ENCODE measurements at regions not wholly inside any gene's neighbourhood (a gene's known extent, or its start where the extent isn't known, plus 50 kb on each side); places are given as distances from the start of the nearest gene placed in this dataset.

DNA sequence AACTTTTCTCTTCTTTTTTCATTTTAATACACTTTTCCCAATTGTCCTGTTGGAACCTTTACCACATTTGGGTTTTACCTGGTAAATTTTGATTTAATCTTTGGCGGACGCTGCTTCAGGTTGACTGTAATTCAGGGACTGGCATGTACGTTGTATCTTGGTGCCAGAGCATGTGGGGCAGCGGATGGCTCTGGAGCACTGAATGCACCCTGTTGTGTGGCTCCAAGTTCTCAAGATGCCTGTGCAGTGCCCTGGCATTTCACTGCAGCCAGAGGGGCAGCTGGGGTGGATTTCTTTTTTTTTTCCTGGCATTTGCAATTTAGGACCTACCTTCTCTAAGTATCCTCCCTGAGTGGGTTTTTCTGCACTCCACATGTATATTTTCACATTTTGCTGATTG lies 242.2 kb downstream of the BLID start:
- H3K4me3 Mint-ChIP-seq (ENCODE audit: unreplicated experiment), result no peak overlapping the region
- H3K9me3 Mint-ChIP-seq (ENCODE audit: unreplicated experiment), result no peaks in the 10 kb centered on the region
- DNase-seq, result no peak
- no peaks in the 10 kb centered on the region for H3K36me3 Mint-ChIP-seq (ENCODE audit: unreplicated experiment)
- H3K27ac Mint-ChIP-seq (ENCODE audit: unreplicated experiment), result no peak overlapping the region
- H3K27me3 Mint-ChIP-seq (ENCODE audit: unreplicated experiment), result no peaks in the 10 kb centered on the region
- peaks cover under 1% of the 10 kb centered on the region for H3K4me1 Mint-ChIP-seq (ENCODE audit: low read depth, unreplicated experiment)
- TF ChIP-seq, protein P1, sequence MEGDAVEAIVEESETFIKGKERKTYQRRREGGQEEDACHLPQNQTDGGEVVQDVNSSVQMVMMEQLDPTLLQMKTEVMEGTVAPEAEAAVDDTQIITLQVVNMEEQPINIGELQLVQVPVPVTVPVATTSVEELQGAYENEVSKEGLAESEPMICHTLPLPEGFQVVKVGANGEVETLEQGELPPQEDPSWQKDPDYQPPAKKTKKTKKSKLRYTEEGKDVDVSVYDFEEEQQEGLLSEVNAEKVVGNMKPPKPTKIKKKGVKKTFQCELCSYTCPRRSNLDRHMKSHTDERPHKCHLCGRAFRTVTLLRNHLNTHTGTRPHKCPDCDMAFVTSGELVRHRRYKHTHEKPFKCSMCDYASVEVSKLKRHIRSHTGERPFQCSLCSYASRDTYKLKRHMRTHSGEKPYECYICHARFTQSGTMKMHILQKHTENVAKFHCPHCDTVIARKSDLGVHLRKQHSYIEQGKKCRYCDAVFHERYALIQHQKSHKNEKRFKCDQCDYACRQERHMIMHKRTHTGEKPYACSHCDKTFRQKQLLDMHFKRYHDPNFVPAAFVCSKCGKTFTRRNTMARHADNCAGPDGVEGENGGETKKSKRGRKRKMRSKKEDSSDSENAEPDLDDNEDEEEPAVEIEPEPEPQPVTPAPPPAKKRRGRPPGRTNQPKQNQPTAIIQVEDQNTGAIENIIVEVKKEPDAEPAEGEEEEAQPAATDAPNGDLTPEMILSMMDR (IDR thresholded peaks at IDR 0.05; ENCODE audit: partially characterized antibody, unreplicated experiment), result no peak

- H3K4me1 Mint-ChIP-seq (ENCODE audit: low read depth, unreplicated experiment), result no peaks in the 10 kb centered on the region
- H3K36me3 Mint-ChIP-seq (ENCODE audit: unreplicated experiment), result no peaks in the 10 kb centered on the region
- H3K27ac Mint-ChIP-seq (ENCODE audit: unreplicated experiment), result no peak overlapping the region
- no peak overlapping the region for H3K4me3 Mint-ChIP-seq (ENCODE audit: unreplicated experiment)
- no peaks in the 10 kb centered on the region for H3K27me3 Mint-ChIP-seq (ENCODE audit: unreplicated experiment)
- H3K9me3 Mint-ChIP-seq (ENCODE audit: unreplicated experiment), result no peaks in the 10 kb centered on the region
- TF ChIP-seq, protein P1 (IDR thresholded peaks at IDR 0.05; ENCODE audit: partially characterized antibody, unreplicated experiment), result no peak
- no peak for DNase-seq
Observed at GRCh38 chr11:121872356-121872755, 243.7 kb downstream of the BLID start.

DNA sequence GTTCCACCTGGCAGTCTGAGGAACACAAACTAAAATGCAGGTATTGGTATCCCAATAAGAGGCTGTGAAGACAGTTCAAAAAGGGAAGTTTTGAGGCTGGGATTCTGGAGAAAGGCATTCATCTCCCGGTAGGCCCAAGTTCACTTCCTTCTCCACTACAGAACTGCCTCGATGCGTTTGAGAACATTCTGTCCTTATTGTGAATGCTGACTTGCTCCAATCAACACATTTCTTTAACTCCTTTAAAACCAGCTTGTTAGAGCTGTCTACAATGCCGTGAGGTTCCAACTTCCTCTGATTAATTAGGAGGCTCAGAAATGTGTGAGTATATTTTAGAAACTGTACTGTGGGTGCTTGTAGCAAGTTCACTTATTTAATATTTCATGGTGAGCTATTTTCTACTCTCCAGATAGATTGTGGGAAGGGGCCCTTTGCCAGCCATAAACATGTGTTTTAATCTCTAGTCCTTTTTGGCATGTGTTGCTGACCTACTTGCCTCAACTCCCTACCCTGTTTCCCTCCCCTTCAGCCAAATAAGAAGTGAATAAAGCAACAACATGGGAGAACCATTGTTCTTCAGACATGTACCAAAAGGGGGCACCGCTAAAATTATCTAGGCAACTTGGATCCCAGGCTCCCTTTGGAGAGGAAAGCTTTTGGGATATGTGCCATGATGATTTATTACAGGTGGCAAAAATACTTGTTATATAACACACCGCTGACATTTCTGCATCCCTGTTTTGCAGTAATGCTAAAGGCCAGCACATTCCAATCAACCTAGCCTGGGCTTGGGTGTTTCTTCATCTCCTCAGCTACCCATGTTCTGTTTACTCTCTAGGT lies 245.6 kb downstream of the BLID start:
- Mint-ChIP-seq H3K4me3 (ENCODE audit: unreplicated experiment) (no peak overlapping the region), H3K27ac (ENCODE audit: unreplicated experiment) (no peak overlapping the region), H3K9me3 (ENCODE audit: unreplicated experiment) (no peaks in the 10 kb centered on the region), H3K27me3 (ENCODE audit: unreplicated experiment) (no peaks in the 10 kb centered on the region), H3K4me1 (ENCODE audit: low read depth, unreplicated experiment) (no peaks in the 10 kb centered on the region), H3K36me3 (ENCODE audit: unreplicated experiment) (no peaks in the 10 kb centered on the region)
- TF ChIP-seq, protein P1 (IDR thresholded peaks at IDR 0.05; ENCODE audit: partially characterized antibody, unreplicated experiment), result no peak
- DNase-seq, result no peak

DNA sequence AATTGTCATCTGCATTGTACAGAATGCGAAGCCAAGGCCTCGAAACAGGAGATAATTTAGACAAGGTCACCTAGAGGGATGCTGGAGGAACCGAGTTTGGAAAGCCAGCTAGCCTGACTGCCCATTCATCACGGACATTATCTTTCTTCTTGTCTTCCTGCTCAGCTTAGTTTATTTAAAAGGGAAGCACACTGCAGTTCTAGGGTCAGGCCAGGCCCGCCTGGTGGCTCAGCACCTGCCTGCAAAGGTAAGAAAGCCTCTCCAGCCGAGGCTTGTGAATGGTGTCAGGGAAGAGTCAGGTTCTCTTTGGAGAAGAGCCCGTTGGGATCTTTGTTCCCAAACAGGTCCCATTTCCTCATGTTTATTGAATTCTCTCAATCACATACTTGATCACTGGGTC lies 246.5 kb downstream of the BLID start:
- H3K36me3 Mint-ChIP-seq (ENCODE audit: unreplicated experiment), result no peaks in the 10 kb centered on the region
- no peak for DNase-seq
- H3K9me3 Mint-ChIP-seq (ENCODE audit: unreplicated experiment), result no peaks in the 10 kb centered on the region
- no peaks in the 10 kb centered on the region for H3K4me1 Mint-ChIP-seq (ENCODE audit: low read depth, unreplicated experiment)
- no peaks in the 10 kb centered on the region for H3K27me3 Mint-ChIP-seq (ENCODE audit: unreplicated experiment)
- TF ChIP-seq, protein P1 (IDR thresholded peaks at IDR 0.05; ENCODE audit: partially characterized antibody, unreplicated experiment), result no peak
- no peak overlapping the region for H3K4me3 Mint-ChIP-seq (ENCODE audit: unreplicated experiment)
- H3K27ac Mint-ChIP-seq (ENCODE audit: unreplicated experiment), result no peak overlapping the region

DNA sequence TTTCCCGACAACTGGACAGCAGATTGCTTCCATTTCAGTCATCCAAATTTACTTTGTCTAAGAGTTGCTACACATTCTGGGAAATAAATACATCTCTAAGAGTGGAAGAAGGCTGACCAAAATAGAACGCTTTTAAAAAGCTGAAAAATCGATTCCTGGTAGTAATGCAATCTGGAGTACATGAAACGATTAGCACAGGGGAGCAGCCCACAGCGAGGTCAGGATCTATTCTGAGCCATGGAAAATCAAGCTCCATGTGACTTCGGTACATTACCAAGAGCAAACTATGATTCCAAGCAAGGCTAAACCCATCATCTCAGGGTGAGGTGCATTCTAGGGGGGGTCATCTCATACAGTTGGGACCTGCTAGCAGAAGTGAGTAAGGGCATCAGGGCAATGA lies 249.3 kb downstream of the BLID start:
- no peaks in the 10 kb centered on the region for H3K9me3 Mint-ChIP-seq (ENCODE audit: unreplicated experiment)
- H3K4me3 Mint-ChIP-seq (ENCODE audit: unreplicated experiment), result no peak overlapping the region
- no peaks in the 10 kb centered on the region for H3K4me1 Mint-ChIP-seq (ENCODE audit: low read depth, unreplicated experiment)
- H3K27ac Mint-ChIP-seq (ENCODE audit: unreplicated experiment), result no peak overlapping the region
- H3K36me3 Mint-ChIP-seq (ENCODE audit: unreplicated experiment), result no peaks in the 10 kb centered on the region
- no peaks in the 10 kb centered on the region for H3K27me3 Mint-ChIP-seq (ENCODE audit: unreplicated experiment)
- TF ChIP-seq, protein P1 (IDR thresholded peaks at IDR 0.05; ENCODE audit: partially characterized antibody, unreplicated experiment), result no peak
- DNase-seq, result no peak
